ENCODE measurements at regions not wholly inside any gene's neighbourhood (a gene's known extent, or its start where the extent isn't known, plus 50 kb on each side); places are given as distances from the start of the nearest gene placed in this dataset.

DNA sequence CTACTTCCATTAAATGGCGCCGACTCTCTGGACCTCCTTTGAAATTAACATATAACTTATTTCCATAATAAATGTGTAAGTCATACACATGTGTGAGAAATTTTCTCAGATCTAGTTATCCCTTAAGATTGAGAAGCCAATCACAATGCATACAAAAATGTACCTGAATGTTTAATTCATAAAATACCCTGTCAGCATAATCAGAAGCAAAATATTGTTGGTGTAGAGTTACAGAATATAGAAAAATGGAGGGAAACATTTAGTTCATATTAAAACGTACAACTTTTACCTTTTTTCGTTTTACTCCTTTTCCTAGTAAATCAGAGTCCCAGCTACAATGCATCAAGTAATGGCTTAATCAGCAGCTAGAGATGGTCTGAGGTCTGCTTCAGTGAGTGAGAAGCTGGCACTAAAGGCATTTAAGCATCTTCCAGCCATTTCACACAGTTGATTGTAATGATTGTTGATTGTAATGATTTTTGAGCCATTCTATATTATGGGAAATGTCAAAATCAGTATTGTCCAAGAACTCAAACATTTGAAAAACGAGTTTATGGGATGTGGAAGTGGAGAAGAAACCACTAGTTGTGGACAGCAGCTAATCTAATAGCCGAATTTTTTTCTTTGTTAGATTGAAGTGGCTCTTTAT is 81.8 kb downstream of the ANXA1 start:
- Histone ChIP-seq H3K4me3 (ENCODE audit: low read depth, low read length) (no peak overlapping the region), H3K9me3 (ENCODE audit: severe bottlenecking) (no peaks in the 10 kb centered on the region), H3K36me3 (no peaks in the 10 kb centered on the region), H3K27me3 (ENCODE audit: insufficient read depth, low read depth, severe bottlenecking) (no peaks in the 10 kb centered on the region), H3K27ac (no peak overlapping the region)
- TF ChIP-seq, protein P1, sequence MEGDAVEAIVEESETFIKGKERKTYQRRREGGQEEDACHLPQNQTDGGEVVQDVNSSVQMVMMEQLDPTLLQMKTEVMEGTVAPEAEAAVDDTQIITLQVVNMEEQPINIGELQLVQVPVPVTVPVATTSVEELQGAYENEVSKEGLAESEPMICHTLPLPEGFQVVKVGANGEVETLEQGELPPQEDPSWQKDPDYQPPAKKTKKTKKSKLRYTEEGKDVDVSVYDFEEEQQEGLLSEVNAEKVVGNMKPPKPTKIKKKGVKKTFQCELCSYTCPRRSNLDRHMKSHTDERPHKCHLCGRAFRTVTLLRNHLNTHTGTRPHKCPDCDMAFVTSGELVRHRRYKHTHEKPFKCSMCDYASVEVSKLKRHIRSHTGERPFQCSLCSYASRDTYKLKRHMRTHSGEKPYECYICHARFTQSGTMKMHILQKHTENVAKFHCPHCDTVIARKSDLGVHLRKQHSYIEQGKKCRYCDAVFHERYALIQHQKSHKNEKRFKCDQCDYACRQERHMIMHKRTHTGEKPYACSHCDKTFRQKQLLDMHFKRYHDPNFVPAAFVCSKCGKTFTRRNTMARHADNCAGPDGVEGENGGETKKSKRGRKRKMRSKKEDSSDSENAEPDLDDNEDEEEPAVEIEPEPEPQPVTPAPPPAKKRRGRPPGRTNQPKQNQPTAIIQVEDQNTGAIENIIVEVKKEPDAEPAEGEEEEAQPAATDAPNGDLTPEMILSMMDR (IDR thresholded peaks at IDR 0.05; ENCODE audit: low read depth, low read length): no peak
- no peak for DNase-seq

DNA sequence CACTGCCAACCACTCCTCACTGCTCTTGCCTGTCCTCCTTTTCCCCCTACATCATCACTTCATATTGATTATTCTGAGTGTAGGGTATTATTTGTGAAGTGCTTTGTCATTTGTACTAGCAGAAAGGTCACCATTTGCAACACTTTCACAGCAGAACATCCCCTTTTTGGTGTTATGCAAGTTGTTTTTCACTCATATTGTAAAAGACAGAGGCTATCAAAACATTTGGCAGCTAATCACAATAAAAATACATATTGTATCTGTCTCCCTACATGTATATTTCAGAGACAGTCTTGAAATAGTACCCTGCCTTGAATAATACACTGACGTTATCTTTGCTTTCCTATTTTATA is 82.3 kb downstream of the ANXA1 start:
- Histone ChIP-seq H3K36me3 (no peaks in the 10 kb centered on the region), H3K27me3 (ENCODE audit: insufficient read depth, low read depth, severe bottlenecking) (no peaks in the 10 kb centered on the region), H3K4me3 (ENCODE audit: low read depth, low read length) (no peak overlapping the region), H3K27ac (no peak overlapping the region), H3K9me3 (ENCODE audit: severe bottlenecking) (no peaks in the 10 kb centered on the region)
- no peak for DNase-seq
- TF ChIP-seq, protein P1 (IDR thresholded peaks at IDR 0.05; ENCODE audit: low read depth, low read length): no peak

DNA sequence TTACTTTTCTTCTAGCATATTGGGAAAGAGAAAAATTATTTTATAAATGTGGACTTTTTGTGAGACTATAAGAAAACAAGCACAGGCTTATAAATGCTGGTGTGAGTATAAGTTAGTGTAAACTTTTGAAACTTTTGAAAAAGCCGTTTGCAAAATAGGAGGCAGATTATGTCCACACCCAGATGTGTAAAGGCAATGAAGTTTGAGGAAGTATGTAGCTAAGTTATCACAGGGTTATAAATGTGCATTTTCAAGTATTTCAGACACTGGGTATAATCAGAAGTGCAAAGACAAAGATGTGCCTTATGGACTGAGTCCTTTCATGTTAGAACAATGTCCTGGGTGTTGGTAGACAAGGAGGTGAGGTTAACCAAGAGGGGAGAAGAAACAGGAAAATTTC is 85.5 kb downstream of the ANXA1 start:
- H3K36me3 ChIP-seq: no peaks in the 10 kb centered on the region
- TF ChIP-seq, protein P1 (IDR thresholded peaks at IDR 0.05; ENCODE audit: low read depth, low read length): no peak
- DNase-seq: no peak
- no peak overlapping the region for H3K4me3 ChIP-seq (ENCODE audit: low read depth, low read length)
- no peak overlapping the region for H3K27ac ChIP-seq
- H3K27me3 ChIP-seq (ENCODE audit: insufficient read depth, low read depth, severe bottlenecking): no peaks in the 10 kb centered on the region
- H3K9me3 ChIP-seq (ENCODE audit: severe bottlenecking): no peaks in the 10 kb centered on the region

DNA sequence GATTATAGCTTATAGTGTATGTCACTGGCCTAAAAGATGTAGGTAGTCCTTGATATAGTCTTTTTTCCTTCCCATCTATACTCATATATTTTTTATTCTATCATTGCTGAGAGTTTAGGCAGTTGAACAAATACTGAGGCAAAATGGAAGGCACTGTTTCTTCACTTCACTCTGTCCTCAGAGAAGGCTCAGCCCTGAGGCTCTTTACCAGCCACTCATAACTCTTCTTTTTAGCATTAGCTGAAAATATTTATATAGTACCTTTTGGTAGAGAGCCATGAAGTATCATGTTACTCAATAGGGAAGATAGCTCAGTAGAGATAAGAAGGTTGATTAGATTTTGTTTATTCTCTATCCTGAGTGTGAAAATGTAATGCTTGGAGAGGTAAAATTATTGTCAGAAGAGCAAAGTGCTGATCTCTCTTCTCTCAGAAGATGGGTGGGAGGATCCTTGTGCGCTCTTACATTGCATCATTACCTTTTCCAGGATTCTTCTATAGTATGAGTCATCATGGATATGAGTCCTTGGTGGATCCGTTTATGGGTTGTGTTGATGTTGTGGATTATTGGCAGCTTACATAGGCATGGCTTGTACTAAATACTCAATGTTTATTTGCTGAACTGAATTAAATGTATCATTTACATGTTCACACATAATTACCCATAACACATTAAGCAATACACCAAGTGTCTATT is 88.1 kb downstream of the ANXA1 start:
- DNase-seq: no peak
- Histone ChIP-seq H3K36me3 (no peaks in the 10 kb centered on the region), H3K27ac (no peak overlapping the region), H3K27me3 (ENCODE audit: insufficient read depth, low read depth, severe bottlenecking) (no peaks in the 10 kb centered on the region), H3K4me3 (ENCODE audit: low read depth, low read length) (no peak overlapping the region), H3K9me3 (ENCODE audit: severe bottlenecking) (no peaks in the 10 kb centered on the region)
- TF ChIP-seq, protein P1 (IDR thresholded peaks at IDR 0.05; ENCODE audit: low read depth, low read length): no peak

DNA sequence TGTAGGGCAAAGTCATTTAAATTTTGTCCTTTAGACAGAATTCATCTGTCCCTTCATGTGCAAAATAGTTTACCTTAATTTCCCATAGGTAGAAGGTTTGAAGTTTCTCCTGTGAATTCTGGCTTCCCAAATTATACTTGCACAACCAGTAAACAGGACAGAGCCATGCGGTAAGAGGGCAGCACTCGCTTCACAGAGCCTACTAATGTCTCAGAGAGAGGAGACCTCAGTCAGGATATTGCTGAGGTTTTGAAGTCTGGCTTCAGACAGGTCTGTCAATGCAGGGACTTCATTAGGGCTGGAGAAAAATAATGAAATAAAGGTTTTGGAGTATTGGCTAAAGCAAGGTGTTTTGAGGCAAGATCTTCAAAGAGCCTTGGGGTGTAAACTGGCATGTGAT is 91.4 kb downstream of the ANXA1 start:
- TF ChIP-seq, protein P1 (IDR thresholded peaks at IDR 0.05; ENCODE audit: low read depth, low read length): no peak
- Histone ChIP-seq H3K9me3 (ENCODE audit: severe bottlenecking) (no peaks in the 10 kb centered on the region), H3K27ac (no peak overlapping the region), H3K36me3 (no peaks in the 10 kb centered on the region), H3K4me3 (ENCODE audit: low read depth, low read length) (no peak overlapping the region), H3K27me3 (ENCODE audit: insufficient read depth, low read depth, severe bottlenecking) (no peaks in the 10 kb centered on the region)
- DNase-seq: no peak

All from WERI-Rb-1 (cell line).